ENCODE measurements at regions not wholly inside any gene's neighbourhood (a gene's known extent, or its start where the extent isn't known, plus 50 kb on each side); places are given as distances from the start of the nearest gene placed in this dataset.

DNA sequence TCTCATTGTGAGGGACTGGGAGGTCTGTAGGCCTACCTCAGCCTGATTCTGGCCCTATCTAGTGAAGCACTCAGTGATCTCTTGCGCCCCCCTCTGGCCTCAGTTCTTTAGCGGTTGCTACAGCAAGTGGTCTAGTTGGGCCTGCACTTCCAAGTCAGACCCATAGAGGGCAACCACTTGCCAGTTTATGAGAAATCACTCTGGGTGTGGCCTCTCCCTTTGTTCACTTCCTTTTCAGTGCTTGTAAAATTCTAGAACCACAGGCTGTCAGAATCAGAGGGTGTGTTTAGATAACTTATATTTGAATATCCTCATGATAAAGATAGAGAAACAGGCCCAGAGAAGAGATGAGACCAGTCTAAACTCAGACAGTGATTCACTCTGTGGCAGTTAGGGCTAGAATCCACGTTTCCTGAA, 60.9 kb upstream of the LAS1L start:
- ChIA-PET CTCF (interaction anchor here (1.7 kb wide), 1 partner anchor 14 kb away, joined by 5 read pairs; no protein-coding TSS in a partner anchor), POLR2A (no interaction called here)
- peak; percentile 80 for DNase-seq (ENCODE audit: extremely low spot score)
- TF ChIP-seq FOXA1 (IDR thresholded peaks at IDR 0.05) (no peak), NFRKB (IDR thresholded peaks at IDR 0.05) (no peak), FOXM1 (IDR thresholded peaks at IDR 0.05; ENCODE audit: borderline replicate concordance) (no peak), HDGF (IDR thresholded peaks at IDR 0.05; ENCODE audit: borderline replicate concordance) (no peak), SUZ12 (IDR thresholded peaks at IDR 0.05) (no peak), TARDBP (IDR thresholded peaks at IDR 0.05) (no peak), ARNT (IDR thresholded peaks at IDR 0.05) (no peak), BHLHE40 (IDR thresholded peaks at IDR 0.05; ENCODE audit: borderline replicate concordance) (no peak), ZNF384 (IDR thresholded peaks at IDR 0.05) (no peak), FOXK2 (IDR thresholded peaks at IDR 0.05) (no peak), SP1 (IDR thresholded peaks at IDR 0.05) (no peak), ELF4 (IDR thresholded peaks at IDR 0.05) (no peak), CTBP1 (IDR thresholded peaks at IDR 0.05; ENCODE audit: borderline replicate concordance) (no peak), LEF1 (IDR thresholded peaks at IDR 0.05; ENCODE audit: borderline replicate concordance) (no peak), L3MBTL2 (conservative IDR thresholded peaks at IDR 0.05) (no peak)
- TF ChIP-seq, protein P1, sequence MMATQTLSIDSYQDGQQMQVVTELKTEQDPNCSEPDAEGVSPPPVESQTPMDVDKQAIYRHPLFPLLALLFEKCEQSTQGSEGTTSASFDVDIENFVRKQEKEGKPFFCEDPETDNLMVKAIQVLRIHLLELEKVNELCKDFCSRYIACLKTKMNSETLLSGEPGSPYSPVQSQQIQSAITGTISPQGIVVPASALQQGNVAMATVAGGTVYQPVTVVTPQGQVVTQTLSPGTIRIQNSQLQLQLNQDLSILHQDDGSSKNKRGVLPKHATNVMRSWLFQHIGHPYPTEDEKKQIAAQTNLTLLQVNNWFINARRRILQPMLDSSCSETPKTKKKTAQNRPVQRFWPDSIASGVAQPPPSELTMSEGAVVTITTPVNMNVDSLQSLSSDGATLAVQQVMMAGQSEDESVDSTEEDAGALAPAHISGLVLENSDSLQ (IDR thresholded peaks at IDR 0.05), result no peak

DNA sequence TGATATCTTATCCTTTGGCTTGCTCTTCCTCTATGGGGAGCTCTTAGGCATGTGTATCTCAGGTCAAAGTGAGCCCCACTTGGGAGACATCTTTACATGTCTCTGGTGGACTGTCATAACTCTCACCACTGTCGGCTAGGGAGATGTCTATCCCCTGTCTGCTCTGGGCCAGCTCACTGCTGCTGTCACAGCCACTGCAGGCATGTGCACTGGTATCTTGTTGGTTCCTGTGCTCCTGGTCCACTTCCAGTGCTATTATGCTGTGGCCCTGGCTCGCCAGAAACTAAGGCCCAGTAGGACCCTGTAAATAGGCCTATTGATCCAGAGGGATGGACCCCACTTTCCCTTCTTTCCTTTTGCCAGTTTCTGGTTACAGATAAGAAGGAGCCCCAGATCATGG, 56.6 kb upstream of the LAS1L start:
- ChIA-PET CTCF (no interaction called here), POLR2A (no interaction called here)
- DNase-seq (ENCODE audit: extremely low spot score), result no peak
- no peak for TF ChIP-seq FOXA1 (IDR thresholded peaks at IDR 0.05)
- TF ChIP-seq CTBP1 (IDR thresholded peaks at IDR 0.05; ENCODE audit: borderline replicate concordance), result no peak
- no peak for TF ChIP-seq FOXM1 (IDR thresholded peaks at IDR 0.05; ENCODE audit: borderline replicate concordance)
- TF ChIP-seq BHLHE40 (IDR thresholded peaks at IDR 0.05; ENCODE audit: borderline replicate concordance), result no peak
- TF ChIP-seq LEF1 (IDR thresholded peaks at IDR 0.05; ENCODE audit: borderline replicate concordance), result no peak
- no peak for TF ChIP-seq SP1 (IDR thresholded peaks at IDR 0.05)

DNA sequence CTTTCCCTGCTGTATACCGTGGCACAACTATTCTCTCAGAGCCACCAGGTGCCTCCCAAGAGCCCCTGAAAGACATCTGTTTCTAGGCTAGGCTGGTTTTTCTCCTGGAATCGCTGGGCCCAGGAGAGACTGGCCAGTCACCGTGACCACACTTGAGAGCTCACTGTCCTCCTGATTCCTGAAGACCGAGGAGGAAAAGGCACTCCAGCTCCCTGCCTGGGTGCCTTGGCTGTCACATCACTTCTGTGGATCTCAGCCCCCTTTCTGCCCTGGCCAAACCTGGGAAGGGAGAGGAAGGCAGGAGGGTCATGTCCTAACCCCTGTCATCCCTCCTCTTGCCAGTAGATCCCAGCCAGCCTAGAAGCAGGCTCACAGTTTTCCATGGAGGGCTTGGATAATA, 54.7 kb upstream of the LAS1L start:
- no peak for DNase-seq (ENCODE audit: extremely low spot score)
- CTCF ChIA-PET, result no interaction called here
- POLR2A ChIA-PET, result no interaction called here
- TF ChIP-seq CTBP1 (IDR thresholded peaks at IDR 0.05; ENCODE audit: borderline replicate concordance), result no peak
- TF ChIP-seq L3MBTL2 (conservative IDR thresholded peaks at IDR 0.05), result no peak
- TF ChIP-seq HDGF (IDR thresholded peaks at IDR 0.05; ENCODE audit: borderline replicate concordance), result no peak
- TF ChIP-seq ELF4 (IDR thresholded peaks at IDR 0.05), result no peak
- TF ChIP-seq, protein P1 (IDR thresholded peaks at IDR 0.05), result no peak
- TF ChIP-seq TARDBP (IDR thresholded peaks at IDR 0.05), result no peak
- TF ChIP-seq LEF1 (IDR thresholded peaks at IDR 0.05; ENCODE audit: borderline replicate concordance), result no peak
- no peak for TF ChIP-seq FOXK2 (IDR thresholded peaks at IDR 0.05)
- TF ChIP-seq ZNF384 (IDR thresholded peaks at IDR 0.05), result no peak
- no peak for TF ChIP-seq SP1 (IDR thresholded peaks at IDR 0.05)
- no peak for TF ChIP-seq FOXM1 (IDR thresholded peaks at IDR 0.05; ENCODE audit: borderline replicate concordance)
- no peak for TF ChIP-seq SUZ12 (IDR thresholded peaks at IDR 0.05)
- no peak for TF ChIP-seq BHLHE40 (IDR thresholded peaks at IDR 0.05; ENCODE audit: borderline replicate concordance)
- TF ChIP-seq FOXA1 (IDR thresholded peaks at IDR 0.05), result no peak
- no peak for TF ChIP-seq ARNT (IDR thresholded peaks at IDR 0.05)
- TF ChIP-seq NFRKB (IDR thresholded peaks at IDR 0.05), result no peak

DNA sequence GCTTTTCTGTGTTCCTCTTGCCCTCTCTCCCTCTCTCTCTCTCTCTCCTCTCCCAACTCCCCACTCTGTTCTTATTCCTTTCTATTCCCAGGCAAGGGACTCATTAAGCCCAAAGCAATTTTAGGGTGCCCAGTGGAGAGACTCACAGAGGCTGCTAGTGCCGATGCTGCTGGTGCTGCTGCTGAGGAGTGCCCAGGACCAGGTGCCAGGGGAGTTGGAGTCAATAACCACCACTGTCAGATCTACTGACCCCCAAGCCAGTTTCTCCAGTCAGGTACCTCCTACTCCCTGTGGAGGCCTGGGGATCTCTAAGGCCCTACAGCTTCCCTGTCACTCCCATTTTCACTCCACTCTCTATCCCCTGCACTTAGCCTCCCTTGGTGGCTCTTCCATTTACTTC, 54.2 kb upstream of the LAS1L start:
- CTCF ChIA-PET, result no interaction called here

DNA sequence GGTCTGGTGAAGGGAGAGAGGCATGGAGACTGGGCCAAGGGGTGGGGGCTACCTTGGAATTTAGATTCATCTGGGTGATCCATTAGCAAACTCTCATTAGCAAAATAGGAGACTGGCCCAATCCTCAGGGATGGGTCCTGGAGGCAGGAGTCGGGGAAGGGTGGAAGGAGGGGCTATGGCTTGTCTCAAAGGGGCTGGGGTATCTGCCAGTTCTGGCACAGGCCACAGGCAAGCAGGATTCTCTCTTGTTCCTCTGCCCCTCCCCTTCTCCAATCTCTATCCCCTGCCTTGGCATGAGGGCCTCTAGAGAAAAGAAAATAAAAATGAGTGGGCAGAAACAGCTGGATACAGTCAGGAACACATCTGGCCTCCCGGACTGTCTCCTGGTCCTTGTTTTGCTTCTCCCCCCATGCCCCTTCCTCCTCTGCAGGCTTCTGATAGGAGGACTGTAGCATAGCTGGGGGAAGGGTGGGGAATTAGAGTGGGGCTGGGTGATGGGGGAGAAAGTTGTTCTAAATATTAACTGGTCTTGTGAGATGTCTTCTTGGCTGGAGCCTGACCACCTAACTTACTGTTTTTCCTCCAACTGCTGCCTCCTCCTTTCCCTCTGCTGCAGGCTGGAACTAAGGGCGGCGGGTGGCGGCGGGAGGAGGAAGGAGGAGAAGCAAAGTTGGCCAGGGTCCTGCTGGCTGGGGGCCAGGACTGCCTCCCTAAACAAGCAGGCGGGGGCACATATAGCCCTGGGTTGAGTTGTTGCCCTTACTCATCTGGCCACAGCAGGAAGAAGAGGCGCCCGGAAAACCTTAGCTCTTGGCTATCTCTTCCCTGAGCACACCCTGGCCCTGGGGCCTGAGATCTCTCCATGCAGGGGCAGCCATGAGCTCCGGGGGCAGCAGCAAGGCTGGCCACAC, 53.3 kb upstream of the LAS1L start:
- DNase-seq (ENCODE audit: extremely low spot score), result no peak
- POLR2A ChIA-PET, result no interaction called here
- TF ChIP-seq BHLHE40 (IDR thresholded peaks at IDR 0.05; ENCODE audit: borderline replicate concordance) (no peak), FOXA1 (IDR thresholded peaks at IDR 0.05) (no peak), ELF4 (IDR thresholded peaks at IDR 0.05) (no peak), ARNT (IDR thresholded peaks at IDR 0.05) (no peak), FOXM1 (IDR thresholded peaks at IDR 0.05; ENCODE audit: borderline replicate concordance) (no peak), L3MBTL2 (conservative IDR thresholded peaks at IDR 0.05) (no peak), SUZ12 (IDR thresholded peaks at IDR 0.05) (no peak), NFRKB (IDR thresholded peaks at IDR 0.05) (no peak), HDGF (IDR thresholded peaks at IDR 0.05; ENCODE audit: borderline replicate concordance) (no peak), FOXK2 (IDR thresholded peaks at IDR 0.05) (no peak), CTBP1 (IDR thresholded peaks at IDR 0.05; ENCODE audit: borderline replicate concordance) (no peak), ZNF384 (IDR thresholded peaks at IDR 0.05) (no peak), TARDBP (IDR thresholded peaks at IDR 0.05) (no peak), SP1 (IDR thresholded peaks at IDR 0.05) (no peak)
- TF ChIP-seq, protein P1 (IDR thresholded peaks at IDR 0.05), result no peak
- CTCF ChIA-PET, result no interaction called here

More for the DNA sequence above, 54.2 kb upstream of the LAS1L start:
- DNase-seq (ENCODE audit: extremely low spot score), result no peak
- POLR2A ChIA-PET, result no interaction called here
- TF ChIP-seq FOXM1 (IDR thresholded peaks at IDR 0.05; ENCODE audit: borderline replicate concordance) (no peak), SP1 (IDR thresholded peaks at IDR 0.05) (no peak), FOXK2 (IDR thresholded peaks at IDR 0.05) (no peak), HDGF (IDR thresholded peaks at IDR 0.05; ENCODE audit: borderline replicate concordance) (no peak), CTBP1 (IDR thresholded peaks at IDR 0.05; ENCODE audit: borderline replicate concordance) (no peak), ZNF384 (IDR thresholded peaks at IDR 0.05) (no peak), SUZ12 (IDR thresholded peaks at IDR 0.05) (no peak), ELF4 (IDR thresholded peaks at IDR 0.05) (no peak), NFRKB (IDR thresholded peaks at IDR 0.05) (no peak), BHLHE40 (IDR thresholded peaks at IDR 0.05; ENCODE audit: borderline replicate concordance) (no peak), TARDBP (IDR thresholded peaks at IDR 0.05) (no peak)
- TF ChIP-seq, protein P1 (IDR thresholded peaks at IDR 0.05), result no peak
